ENCODE measurements at regions not wholly inside any gene's neighbourhood (a gene's known extent, or its start where the extent isn't known, plus 50 kb on each side); places are given as distances from the start of the nearest gene placed in this dataset.

DNA sequence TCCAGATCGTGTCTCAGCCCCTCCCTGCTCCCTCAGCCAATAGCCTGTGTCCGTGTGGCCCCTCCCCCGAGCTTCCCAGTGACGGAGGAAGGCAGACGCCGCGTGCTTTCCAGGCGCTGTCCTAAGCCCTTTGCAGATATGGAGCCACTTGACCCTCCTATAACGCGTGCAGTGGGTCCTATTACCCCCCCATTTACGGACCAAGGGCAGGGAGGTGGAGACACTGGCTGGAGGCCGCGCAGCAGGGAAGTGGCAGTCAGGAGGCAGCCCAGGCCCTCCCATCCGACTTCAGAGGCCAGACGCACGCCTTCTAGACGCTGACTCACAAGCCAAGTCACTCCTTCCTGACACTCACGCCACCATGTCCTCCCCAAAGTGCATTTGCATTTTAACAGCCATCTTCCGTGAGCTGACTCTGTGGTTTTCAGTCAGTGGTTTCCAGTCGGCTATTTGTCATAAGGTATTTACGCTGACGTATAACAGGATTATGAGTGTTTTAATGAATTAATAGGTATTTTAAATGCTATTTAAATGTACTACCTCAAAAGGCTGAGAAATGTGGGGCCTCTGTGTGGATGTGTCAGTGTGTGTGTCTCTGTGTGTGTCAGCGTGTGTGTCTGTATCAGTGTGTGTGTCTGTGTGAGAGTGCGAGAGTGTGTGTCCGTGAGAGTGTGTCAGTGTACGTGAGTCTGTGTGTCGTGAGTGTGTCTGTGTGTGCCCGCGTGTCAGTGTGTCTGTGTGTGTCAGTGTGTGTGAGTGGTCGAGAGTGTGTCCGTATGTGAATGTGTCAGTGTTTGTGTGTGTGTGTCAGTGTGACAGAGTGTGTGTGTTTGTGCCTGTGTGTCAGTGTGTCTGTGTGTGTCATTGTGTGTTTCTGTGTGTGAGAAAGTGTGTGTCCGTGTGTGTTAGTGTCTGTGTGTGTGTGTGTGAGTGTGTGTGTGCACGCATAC, 92.0 kb upstream of the INSIG1 start:
- DNase-seq (ENCODE audit: low read depth) = peak; percentile 91
- H3K4me3 ChIP-seq (ENCODE audit: low read depth, low read length) = peak overlapping the region; percentile 51
- TF ChIP-seq, protein P1, sequence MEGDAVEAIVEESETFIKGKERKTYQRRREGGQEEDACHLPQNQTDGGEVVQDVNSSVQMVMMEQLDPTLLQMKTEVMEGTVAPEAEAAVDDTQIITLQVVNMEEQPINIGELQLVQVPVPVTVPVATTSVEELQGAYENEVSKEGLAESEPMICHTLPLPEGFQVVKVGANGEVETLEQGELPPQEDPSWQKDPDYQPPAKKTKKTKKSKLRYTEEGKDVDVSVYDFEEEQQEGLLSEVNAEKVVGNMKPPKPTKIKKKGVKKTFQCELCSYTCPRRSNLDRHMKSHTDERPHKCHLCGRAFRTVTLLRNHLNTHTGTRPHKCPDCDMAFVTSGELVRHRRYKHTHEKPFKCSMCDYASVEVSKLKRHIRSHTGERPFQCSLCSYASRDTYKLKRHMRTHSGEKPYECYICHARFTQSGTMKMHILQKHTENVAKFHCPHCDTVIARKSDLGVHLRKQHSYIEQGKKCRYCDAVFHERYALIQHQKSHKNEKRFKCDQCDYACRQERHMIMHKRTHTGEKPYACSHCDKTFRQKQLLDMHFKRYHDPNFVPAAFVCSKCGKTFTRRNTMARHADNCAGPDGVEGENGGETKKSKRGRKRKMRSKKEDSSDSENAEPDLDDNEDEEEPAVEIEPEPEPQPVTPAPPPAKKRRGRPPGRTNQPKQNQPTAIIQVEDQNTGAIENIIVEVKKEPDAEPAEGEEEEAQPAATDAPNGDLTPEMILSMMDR (conservative IDR thresholded peaks at IDR 0.05; ENCODE audit: low read depth, low read length) = no peak

- peak overlapping the region; percentile 51 for H3K4me3 ChIP-seq (ENCODE audit: low read depth, low read length)
- DNase-seq (ENCODE audit: low read depth) = peak; percentile 82
- TF ChIP-seq, protein P1 (conservative IDR thresholded peaks at IDR 0.05; ENCODE audit: low read depth, low read length) = no peak
These were observed 91.2 kb upstream of the INSIG1 start for GRCh38 chr7:155206318-155207020.

GRCh38 chr7:155207326-155208002, 90.2 kb upstream of the INSIG1 start:
- no peak for DNase-seq (ENCODE audit: low read depth)
- H3K4me3 ChIP-seq (ENCODE audit: low read depth, low read length) = no peak overlapping the region
- TF ChIP-seq, protein P1 (conservative IDR thresholded peaks at IDR 0.05; ENCODE audit: low read depth, low read length) = no peak

- TF ChIP-seq, protein P1 (conservative IDR thresholded peaks at IDR 0.05; ENCODE audit: low read depth, low read length) = no peak
- no peak for DNase-seq (ENCODE audit: low read depth)
- no peak overlapping the region for H3K4me3 ChIP-seq (ENCODE audit: low read depth, low read length)
These were observed 88.8 kb upstream of the INSIG1 start for GRCh38 chr7:155208681-155209477.

DNA sequence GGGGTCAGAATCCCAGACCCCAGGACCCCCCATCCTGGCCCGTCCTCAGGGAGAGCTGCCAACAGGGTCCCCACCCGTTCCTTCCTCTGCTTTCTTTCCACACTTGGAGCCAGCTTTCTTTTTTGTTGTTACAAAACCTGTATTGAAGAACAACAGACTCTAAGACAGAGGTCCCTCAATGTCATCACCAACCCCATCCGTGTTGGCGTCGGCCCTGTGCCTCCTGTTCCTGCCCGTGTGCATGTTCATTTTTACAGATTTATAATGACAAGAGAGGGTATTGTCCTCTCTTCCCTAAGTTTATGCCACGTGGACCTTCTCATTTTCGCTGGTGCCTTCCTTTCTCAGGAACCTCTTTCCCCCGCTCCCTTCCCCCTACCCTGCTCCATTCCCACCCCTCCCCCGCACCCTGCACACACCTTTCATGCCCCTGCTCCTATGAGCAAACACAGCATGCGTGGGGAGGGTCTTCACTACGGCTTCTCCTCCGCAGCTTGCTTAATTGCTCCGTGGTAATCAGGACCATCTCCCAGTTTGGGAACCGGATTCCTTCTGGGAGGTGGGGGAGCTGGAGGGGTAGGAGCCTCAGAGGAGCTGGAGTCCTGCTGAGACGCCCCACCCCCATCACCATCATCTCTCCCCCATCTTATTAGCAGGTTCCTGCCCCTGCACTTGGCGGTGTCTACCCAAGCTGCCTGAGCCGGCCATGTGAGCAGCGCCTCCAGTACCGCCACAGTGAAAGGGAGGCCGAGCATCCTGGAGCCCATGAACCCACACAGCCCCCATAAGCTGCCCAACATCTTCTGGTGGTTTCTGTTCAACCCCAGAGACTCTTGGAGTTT, 88.0 kb upstream of the INSIG1 start:
- H3K4me3 ChIP-seq (ENCODE audit: low read depth, low read length) = no peak overlapping the region
- TF ChIP-seq, protein P1 (conservative IDR thresholded peaks at IDR 0.05; ENCODE audit: low read depth, low read length) = no peak
- DNase-seq (ENCODE audit: low read depth) = no peak
